Fibroblast of skin of right biceps (primary cell): ENCODE measurements at regions not wholly inside any gene's neighbourhood (a gene's known extent, or its start where the extent isn't known, plus 50 kb on each side); places are given as distances from the start of the nearest gene placed in this dataset.
"Not testable (repeated sequence)": the region's sequence is repeated elsewhere in the genome, so short reads cannot be mapped to it uniquely, and the experiment has no call there.

Experiments used
- DNase-seq: peaks from one replicate; pipeline ENCODE4 v3.0.0-alpha.2; 2013

GRCh38 chr14:40218282-40218941, 786.2 kb upstream of the FBXO33 start:
- DNase-seq = no peak

DNA sequence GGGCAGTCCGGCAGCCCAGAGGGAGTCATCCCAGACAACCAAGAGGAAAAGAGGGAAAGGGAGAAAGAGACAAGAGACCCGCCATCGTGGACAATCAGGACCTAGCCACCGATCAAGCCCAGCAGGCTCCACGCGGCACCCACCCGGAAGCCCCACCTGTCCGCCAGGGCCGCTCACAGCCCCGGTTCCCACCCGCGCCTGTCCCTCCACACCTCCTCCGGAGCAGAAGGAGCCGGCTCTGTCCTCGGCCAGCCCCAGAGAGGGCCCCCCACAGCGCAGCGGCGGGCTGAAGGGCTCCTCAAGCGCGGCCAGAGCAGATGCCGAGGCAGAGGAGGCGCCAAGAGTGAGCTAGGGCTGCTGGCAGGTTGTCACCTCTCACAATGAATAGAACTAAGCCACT, 784.7 kb upstream of the FBXO33 start:
- no peak for DNase-seq

GRCh38 chr14:40216408-40216807, 784.2 kb upstream of the FBXO33 start:
- DNase-seq = not testable (repeated sequence)

DNA sequence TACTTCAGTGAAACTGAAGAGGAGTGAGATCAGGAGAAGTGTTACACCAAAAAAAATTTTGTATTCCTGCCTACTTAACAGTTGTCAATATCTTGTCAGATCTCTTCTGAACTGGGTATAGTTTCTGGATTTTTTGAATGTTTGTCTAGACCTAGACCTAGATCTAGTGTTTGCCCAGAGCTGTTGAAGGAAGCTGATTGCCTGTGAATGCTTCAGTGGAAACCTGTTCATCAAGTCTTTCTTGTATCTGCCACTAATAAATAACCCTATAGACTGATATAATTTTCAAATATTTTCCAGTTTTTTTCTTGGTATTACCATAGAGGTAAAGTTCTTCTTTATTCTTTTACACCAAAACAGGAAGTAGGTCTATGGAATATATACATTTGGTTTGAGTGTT, 781.5 kb upstream of the FBXO33 start:
- DNase-seq = no peak

DNA sequence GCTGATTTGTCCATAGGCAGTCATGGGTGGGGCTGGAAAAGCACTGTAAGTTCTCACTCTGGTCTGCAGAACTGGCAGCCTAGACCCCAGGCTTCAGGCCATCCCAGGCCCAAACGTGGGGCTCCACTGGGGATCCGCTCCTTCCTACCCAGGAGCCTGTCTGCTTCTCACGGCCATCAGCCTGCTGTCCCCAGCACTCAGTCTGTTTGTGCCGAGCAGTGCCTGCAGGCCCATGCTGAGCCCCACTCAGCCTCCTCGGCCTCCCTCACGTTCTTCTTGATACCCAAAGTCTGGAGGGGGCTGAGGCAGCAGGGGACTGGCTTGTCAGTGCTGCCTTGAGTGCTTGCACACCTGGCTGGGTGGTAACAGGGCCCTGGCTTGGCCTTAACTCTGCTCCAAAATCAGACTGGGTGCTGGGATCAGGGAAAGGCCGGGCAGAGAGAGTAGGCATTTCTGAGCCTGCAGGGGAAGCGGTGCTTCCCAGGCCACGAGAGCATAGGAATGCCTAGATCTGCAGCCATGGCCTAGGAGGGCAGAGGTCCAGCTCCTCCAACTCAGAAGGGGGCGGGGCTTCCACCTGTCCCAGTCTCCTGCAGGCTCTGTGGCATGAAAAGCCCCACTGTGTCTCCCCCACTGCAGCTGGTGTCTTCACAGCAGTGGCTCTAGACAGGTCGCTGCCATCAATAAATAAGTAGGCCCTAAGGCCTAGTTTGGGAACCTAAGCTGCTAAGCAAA, 772.4 kb upstream of the FBXO33 start:
- no peak for DNase-seq

DNA sequence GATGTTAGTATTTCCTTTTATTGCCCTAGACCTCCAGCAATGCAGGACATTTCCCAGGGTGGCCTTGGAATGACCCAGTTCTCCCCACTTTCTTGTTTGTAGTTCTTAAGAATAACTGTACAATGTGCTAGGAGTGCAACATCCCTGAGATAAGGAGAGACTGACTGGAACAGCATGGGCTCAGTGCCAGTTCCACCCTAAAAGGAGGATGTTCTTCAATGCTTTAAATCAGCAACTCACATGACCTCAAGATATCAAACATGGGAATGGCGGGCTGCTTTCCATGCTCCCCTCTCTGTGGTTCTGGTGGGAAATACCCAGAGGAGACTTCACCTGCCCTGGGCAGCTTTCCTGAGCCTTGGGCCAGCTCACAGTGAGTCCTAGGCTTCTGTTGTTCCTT, 766.9 kb upstream of the FBXO33 start:
- no peak for DNase-seq

DNA sequence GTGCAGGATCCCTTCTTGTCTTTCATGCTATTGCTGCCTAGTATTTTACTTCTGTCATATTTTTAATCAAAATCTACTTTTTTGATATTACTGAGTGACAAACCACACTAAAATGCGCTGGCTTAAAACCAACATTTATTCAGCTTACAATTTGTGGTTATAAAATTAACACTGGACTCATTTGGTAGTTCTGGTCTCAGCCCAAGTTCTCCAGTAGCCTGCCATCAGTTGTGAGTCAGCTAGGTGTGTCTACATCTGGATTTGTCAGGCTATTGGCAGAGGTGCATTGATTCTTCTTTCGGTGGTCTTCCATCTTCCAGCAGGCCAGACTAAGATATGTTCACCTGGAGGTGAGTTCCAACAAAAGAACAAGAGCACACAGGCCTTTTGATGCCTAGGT, 765.1 kb upstream of the FBXO33 start:
- DNase-seq = no peak

DNA sequence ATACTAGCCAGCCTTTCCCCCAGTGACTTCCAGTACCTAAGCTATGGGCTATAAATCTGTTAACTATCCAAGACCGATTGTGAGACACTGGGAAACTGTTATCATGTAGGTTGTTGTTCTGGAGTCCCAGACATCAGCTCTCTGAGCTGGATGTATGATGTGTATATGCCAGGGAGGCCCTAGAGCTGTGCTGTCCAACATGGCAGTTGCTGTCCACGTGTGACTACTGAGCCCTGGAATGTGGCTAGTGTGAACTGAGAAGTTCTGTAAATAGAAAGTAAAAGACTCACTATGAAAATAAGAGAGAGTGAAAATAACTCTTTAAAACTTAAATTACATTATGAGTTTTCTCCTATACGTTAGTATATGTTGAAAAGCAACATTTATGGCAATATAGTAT, 755.8 kb upstream of the FBXO33 start:
- peak; percentile 1 for DNase-seq

- DNase-seq = no peak
Observed at GRCh38 chr14:40164083-40164482, 731.9 kb upstream of the FBXO33 start.

- no peak for DNase-seq
Observed at GRCh38 chr14:40139657-40140056, 707.4 kb upstream of the FBXO33 start.

DNA sequence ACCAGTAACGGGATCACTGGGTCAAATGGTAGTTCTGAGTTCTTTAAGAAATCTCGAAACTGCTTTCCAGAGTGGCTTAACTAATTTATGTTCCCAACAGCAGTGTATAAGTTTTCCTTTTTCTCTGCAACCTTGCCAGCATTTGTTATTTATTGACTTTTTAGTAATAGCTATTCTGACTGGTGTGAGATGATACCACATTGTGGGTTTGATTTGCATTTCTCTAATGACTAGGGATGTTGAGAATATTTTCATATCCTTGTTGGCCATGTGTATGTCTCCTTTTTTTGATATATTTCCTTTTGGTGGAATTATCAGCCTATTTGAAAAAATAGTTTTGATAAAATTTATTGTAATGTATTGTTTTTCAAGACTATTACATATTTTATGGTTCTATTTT, 701.2 kb upstream of the FBXO33 start:
- DNase-seq = no peak

DNA sequence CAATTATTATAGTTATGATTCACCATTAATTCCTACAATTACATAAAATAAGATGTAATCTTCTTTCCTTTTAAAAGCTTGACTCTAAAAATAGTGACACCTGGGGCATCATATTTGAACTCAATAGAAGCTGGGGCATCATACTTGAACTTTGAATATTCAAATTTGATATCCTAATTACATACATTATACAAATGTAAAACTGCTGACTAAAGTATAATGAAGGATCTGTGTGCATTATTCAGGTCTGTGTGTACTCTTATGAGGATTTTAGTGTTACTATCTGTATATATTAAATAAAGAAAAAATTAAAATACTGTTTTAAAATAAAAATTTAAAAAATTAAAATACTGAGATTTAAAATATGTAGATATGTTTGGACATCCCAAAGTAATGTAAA, 696.9 kb upstream of the FBXO33 start:
- DNase-seq = no peak

DNA sequence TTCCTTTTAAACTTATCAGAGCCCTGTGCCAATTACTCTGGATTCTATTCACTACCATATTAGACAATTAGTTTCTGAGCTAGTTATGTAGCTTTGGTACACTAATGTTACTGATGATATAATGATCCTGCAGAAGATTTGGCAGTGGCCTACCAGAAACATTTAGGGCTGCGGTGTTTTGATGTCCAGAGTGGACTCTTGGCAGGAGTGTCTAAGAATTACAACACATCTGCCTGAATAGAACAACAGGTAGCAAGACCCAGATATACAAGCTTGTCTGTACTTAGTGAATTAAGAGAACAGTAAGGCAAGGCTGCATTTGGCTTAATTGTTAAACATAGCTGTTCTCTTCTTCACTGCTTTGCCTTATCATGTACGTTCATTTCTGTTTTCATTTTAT, 691.6 kb upstream of the FBXO33 start:
- no peak for DNase-seq

- no peak for DNase-seq
Observed at GRCh38 chr14:40122968-40123648, 690.9 kb upstream of the FBXO33 start.

DNA sequence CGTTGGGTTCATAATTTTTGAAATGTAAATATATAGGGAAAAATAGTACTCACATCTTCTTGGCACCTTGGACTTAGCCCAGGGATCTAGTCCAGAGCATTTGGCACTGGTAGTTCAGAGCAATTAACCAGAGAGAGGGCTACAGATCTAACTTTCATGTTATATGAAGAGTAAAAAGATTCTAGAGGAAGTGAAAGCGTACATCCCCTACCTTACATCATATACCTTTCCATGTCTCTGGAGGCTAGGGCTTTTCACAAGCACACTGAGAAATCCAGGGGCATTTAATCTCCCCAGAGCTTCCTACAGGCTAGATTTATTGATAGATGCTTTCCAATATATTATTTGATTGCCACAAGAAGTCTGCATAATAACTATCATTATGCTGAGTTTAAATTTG, 687.5 kb upstream of the FBXO33 start:
- no peak for DNase-seq

GRCh38 chr14:40119321-40119720, 687.1 kb upstream of the FBXO33 start:
- DNase-seq = no peak

- DNase-seq = no peak
Observed at GRCh38 chr14:40115583-40115982, 683.4 kb upstream of the FBXO33 start.

- no peak for DNase-seq
Observed at GRCh38 chr14:40113671-40114070, 681.4 kb upstream of the FBXO33 start.

GRCh38 chr14:40100544-40101196, 668.4 kb upstream of the FBXO33 start:
- no peak for DNase-seq

- DNase-seq = no peak
Observed at GRCh38 chr14:40099316-40099715, 667.1 kb upstream of the FBXO33 start.

DNA sequence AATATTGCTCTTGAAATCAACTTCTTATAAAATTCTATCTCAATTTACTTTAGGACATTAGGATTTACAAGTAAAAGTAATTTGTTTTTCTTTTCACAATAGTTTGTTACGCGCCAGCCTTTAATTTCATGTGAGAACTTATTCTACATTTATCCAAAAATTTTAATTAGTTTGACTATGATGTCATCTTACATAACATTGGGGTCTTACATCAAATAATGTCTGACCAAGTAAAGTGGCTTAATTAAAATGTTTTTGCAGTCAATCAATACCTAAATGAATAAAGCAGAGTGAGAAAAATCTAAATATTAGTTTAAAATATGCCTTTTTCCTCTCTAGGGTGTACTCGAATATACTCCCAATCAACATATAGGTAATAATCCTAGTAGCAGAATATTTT, 666.2 kb upstream of the FBXO33 start:
- DNase-seq = no peak

DNA sequence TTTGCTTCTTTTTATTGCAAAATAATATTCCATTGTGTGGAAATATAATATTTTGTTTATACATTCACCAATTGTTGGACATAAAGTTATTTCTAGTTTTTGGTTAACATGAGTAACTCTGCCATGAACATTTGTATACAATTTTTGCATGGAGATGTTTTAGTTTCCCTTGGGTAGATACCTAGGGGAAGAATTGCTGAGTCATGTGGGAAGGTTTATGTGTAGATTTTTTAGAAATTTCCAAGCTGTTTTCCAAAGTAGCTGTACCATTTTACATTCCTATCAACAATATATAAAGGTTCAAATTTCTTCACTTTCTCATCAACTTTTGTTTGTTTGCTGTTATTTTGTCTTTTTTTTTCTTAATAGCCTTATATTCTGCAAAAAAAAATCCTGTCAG, 664.7 kb upstream of the FBXO33 start:
- DNase-seq = no peak

DNA sequence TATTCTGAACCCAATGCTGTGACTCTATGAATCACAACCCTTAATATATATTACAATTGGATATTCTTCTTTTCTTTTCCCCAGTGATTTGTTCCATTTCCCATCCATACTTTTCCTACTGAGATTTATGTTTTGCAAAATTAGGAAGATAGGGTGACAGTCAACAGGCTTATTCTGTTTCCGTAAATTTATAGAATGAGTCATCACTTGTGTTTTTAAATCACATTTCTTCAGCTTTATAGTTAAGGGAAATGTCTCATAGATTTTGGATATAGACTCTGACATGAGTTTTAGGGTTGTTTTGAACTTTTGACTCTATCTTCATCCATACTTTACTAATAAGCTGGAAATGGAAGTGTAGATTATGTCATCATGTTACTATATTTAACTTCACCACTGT, 661.6 kb upstream of the FBXO33 start:
- DNase-seq = no peak

- DNase-seq = no peak
Observed at GRCh38 chr14:40074169-40074568, 641.9 kb upstream of the FBXO33 start.
